WTC11 (cell line): ENCODE measurements at regions not wholly inside any gene's neighbourhood (a gene's known extent, or its start where the extent isn't known, plus 50 kb on each side); places are given as distances from the start of the nearest gene placed in this dataset.

ENCODE experiments used
- ATAC-seq: fragments of 200-7000 bp; cut with Tn5 transposase; 2 replicates; pipeline ENCODE4 v1.10.0; 2021; ENCODE audit warnings: mild to moderate bottlenecking, moderate library complexity
- CTCF ChIA-PET: fragments of 300-600 bp; sonication (Branson Sonifier 250); formaldehyde crosslinking; loops from one replicate; lab custom pipeline; 2021; ENCODE audit warnings: antibody characterized with exemption; lab: Charles Lee
- POLR2A ChIA-PET: fragments of 350-600 bp; sonication (Branson Sonifier 250); formaldehyde crosslinking; loops from one replicate; lab custom pipeline; 2021; ENCODE audit warnings: antibody characterized with exemption; lab: Charles Lee
- DNase-seq: peaks from one replicate; pipeline ENCODE4 v3.0.0; 2021; ENCODE audit warnings: low spot score
- H3K27ac Mint-ChIP-seq: 2 replicates; pipeline ENCODE4 v1.8.0; 2021; ENCODE audit warnings: mixed read lengths
- H3K27me3 Mint-ChIP-seq: 2 replicates; pipeline ENCODE4 v1.8.0; 2021; ENCODE audit warnings: low read depth, mild to moderate bottlenecking, moderate library complexity, mixed read lengths
- H3K36me3 Mint-ChIP-seq: 2 replicates; pipeline ENCODE4 v1.8.0; 2021; ENCODE audit warnings: mixed read lengths
- H3K4me1 Mint-ChIP-seq: 2 replicates; pipeline ENCODE4 v1.8.0; 2022; ENCODE audit warnings: mixed read lengths
- H3K4me3 Mint-ChIP-seq: 2 replicates; pipeline ENCODE4 v1.8.0; 2021; ENCODE audit warnings: mild to moderate bottlenecking, moderate library complexity, mixed read lengths
- H3K9me3 Mint-ChIP-seq: 2 replicates; pipeline ENCODE4 v1.8.0; 2021; ENCODE audit warnings: mixed read lengths
- ATF3 ChIP-seq: sonication (generic); formaldehyde crosslinking; conservative IDR thresholded peaks from 2 replicates; pipeline ENCODE4 v1.8.1; 2022; ENCODE audit warnings: mild to moderate bottlenecking, missing genetic modification reagents
- CREM ChIP-seq: sonication (generic); formaldehyde crosslinking; IDR thresholded peaks from 2 replicates; pipeline ENCODE4 v1.8.1; 2022; ENCODE audit warnings: mild to moderate bottlenecking, missing genetic modification reagents, moderate library complexity
- ELF4 ChIP-seq: sonication (generic); formaldehyde crosslinking; IDR thresholded peaks from 2 replicates; pipeline ENCODE4 v1.8.1; 2022; ENCODE audit warnings: low read depth, mild to moderate bottlenecking, moderate library complexity, missing genetic modification reagents
- ERG ChIP-seq: fragments of 250-450 bp; sonication (Bioruptor Pico); IDR thresholded peaks from 2 replicates; pipeline ENCODE4 v1.8.0; 2021; ENCODE audit warnings: mild to moderate bottlenecking
- FOXJ3 ChIP-seq: sonication (generic); formaldehyde crosslinking; IDR thresholded peaks from 2 replicates; pipeline ENCODE4 v1.9.0; 2021; ENCODE audit warnings: missing genetic modification reagents, mild to moderate bottlenecking, borderline replicate concordance
- FOXP1 ChIP-seq: sonication (generic); formaldehyde crosslinking; IDR thresholded peaks from 2 replicates; pipeline ENCODE4 v1.8.0; 2022; ENCODE audit warnings: missing genetic modification reagents, mild to moderate bottlenecking, moderate library complexity, borderline replicate concordance
- GRHL2 ChIP-seq: fragments of 250-450 bp; sonication (Bioruptor Pico); IDR thresholded peaks from 2 replicates; pipeline ENCODE4 v1.8.0; 2022; ENCODE audit warnings: mild to moderate bottlenecking, moderate library complexity; ENCODE audit not compliant: insufficient replicate concordance, severe bottlenecking
- GTF2I ChIP-seq: fragments of 250-450 bp; sonication (Bioruptor Pico); conservative IDR thresholded peaks from 2 replicates; pipeline ENCODE4 v1.4.0; 2021; ENCODE audit warnings: mild to moderate bottlenecking
- HMGXB4 ChIP-seq: sonication (generic); formaldehyde crosslinking; IDR thresholded peaks from 2 replicates; pipeline ENCODE4 v1.8.1; 2023; ENCODE audit warnings: mild to moderate bottlenecking, moderate library complexity, missing genetic modification reagents
- NR1H2 ChIP-seq: sonication (generic); formaldehyde crosslinking; IDR thresholded peaks from 2 replicates; pipeline ENCODE4 v1.9.0; 2021; ENCODE audit warnings: mild to moderate bottlenecking, moderate library complexity, missing genetic modification reagents
- PRDM15 ChIP-seq: sonication (generic); formaldehyde crosslinking; IDR thresholded peaks from 2 replicates; pipeline ENCODE4 v1.8.0; 2022; ENCODE audit warnings: missing genetic modification reagents
- PREB ChIP-seq: sonication (generic); formaldehyde crosslinking; IDR thresholded peaks from 2 replicates; pipeline ENCODE4 v1.8.1; 2022; ENCODE audit warnings: mild to moderate bottlenecking, missing genetic modification reagents, moderate library complexity, borderline replicate concordance
- PRRX2 ChIP-seq: fragments of 250-450 bp; sonication (Bioruptor Pico); IDR thresholded peaks from 2 replicates; pipeline ENCODE4 v1.8.0; 2021; ENCODE audit warnings: mild to moderate bottlenecking
- SMAD3 ChIP-seq: sonication (generic); formaldehyde crosslinking; IDR thresholded peaks from 2 replicates; pipeline ENCODE4 v1.8.0; 2022; ENCODE audit warnings: missing genetic modification reagents, mild to moderate bottlenecking, borderline replicate concordance
- SMAD4 ChIP-seq: sonication (generic); formaldehyde crosslinking; IDR thresholded peaks from 2 replicates; pipeline ENCODE4 v1.8.0; 2022; ENCODE audit warnings: mild to moderate bottlenecking, missing genetic modification reagents
- SOX15 ChIP-seq: fragments of 250-450 bp; sonication (Bioruptor Pico); IDR thresholded peaks from 2 replicates; pipeline ENCODE4 v1.9.0; 2021; ENCODE audit warnings: mild to moderate bottlenecking
- TP53 ChIP-seq: sonication (generic); formaldehyde crosslinking; IDR thresholded peaks from 2 replicates; pipeline ENCODE4 v1.8.1; 2023; ENCODE audit warnings: mild to moderate bottlenecking, missing genetic modification reagents
- USF1 ChIP-seq: sonication (generic); formaldehyde crosslinking; IDR thresholded peaks from 2 replicates; pipeline ENCODE4 v1.8.0; 2022; ENCODE audit warnings: mild to moderate bottlenecking, missing genetic modification reagents
- ZBTB43 ChIP-seq: sonication (generic); formaldehyde crosslinking; IDR thresholded peaks from 2 replicates; pipeline ENCODE4 v1.8.1; 2023; ENCODE audit warnings: mild to moderate bottlenecking, missing genetic modification reagents
- ZNF121 ChIP-seq: sonication (generic); formaldehyde crosslinking; IDR thresholded peaks from 2 replicates; pipeline ENCODE4 v1.8.0; 2023; ENCODE audit warnings: missing genetic modification reagents
- ZNF232 ChIP-seq: sonication (generic); formaldehyde crosslinking; IDR thresholded peaks from 2 replicates; pipeline ENCODE4 v1.8.0; 2022; ENCODE audit warnings: mild to moderate bottlenecking, missing genetic modification reagents
- ZNF423 ChIP-seq: fragments of 250-450 bp; sonication (Bioruptor Pico); IDR thresholded peaks from 2 replicates; pipeline ENCODE4 v2.1.2; 2022; ENCODE audit warnings: mild to moderate bottlenecking, moderate library complexity
- ZNF671 ChIP-seq: fragments of 250-450 bp; sonication (Bioruptor Pico); IDR thresholded peaks from 2 replicates; pipeline ENCODE4 v1.8.0; 2021; ENCODE audit warnings: mild to moderate bottlenecking

- TF ChIP-seq ZNF121 (CRISPR knock-in tag) = no peak
- TF ChIP-seq FOXP1 = no peak
- TF ChIP-seq ZNF423 (CRISPR knock-in tag) = no peak
- no peak for TF ChIP-seq SMAD3
- TF ChIP-seq PREB (CRISPR knock-in tag) = no peak
- no peak for TF ChIP-seq SOX15
- TF ChIP-seq ZBTB43 (CRISPR knock-in tag) = no peak
- TF ChIP-seq SMAD4 (CRISPR knock-in tag) = no peak
- no peak for TF ChIP-seq GTF2I (CRISPR knock-in tag)
- no peak for TF ChIP-seq NR1H2 (CRISPR knock-in tag)
- TF ChIP-seq TP53 = no peak
- TF ChIP-seq, all 79 proteins: peak for 0
- H3K27me3 Mint-ChIP-seq = no peaks in the 10 kb centered on the region
- DNase-seq (no peak), ATAC-seq (no peak)
- H3K4me3 Mint-ChIP-seq = no peak overlapping the region
- H3K4me1 Mint-ChIP-seq = peaks cover 17% of the 10 kb centered on the region
- CTCF ChIA-PET = no interaction called here
- POLR2A ChIA-PET = no interaction called here
- H3K9me3 Mint-ChIP-seq = peaks cover 41% of the 10 kb centered on the region
- H3K36me3 Mint-ChIP-seq = peaks cover 20% of the 10 kb centered on the region
- H3K27ac Mint-ChIP-seq = no peak overlapping the region
These were observed 97.9 kb upstream of the STT3B start for GRCh38 chr3:31434819-31435218.

- no peak for ATAC-seq
- Mint-ChIP-seq H3K9me3 (peaks cover 33% of the 10 kb centered on the region), H3K36me3 (peaks cover 20% of the 10 kb centered on the region), H3K4me1 (peaks cover 24% of the 10 kb centered on the region), H3K27me3 (no peaks in the 10 kb centered on the region), H3K27ac (no peak overlapping the region), H3K4me3 (no peak overlapping the region)
- ChIA-PET CTCF (no interaction called here), POLR2A (no interaction called here)
- DNase-seq = no peak
- TF ChIP-seq PRRX2 (CRISPR knock-in tag) (no peak), FOXJ3 (CRISPR knock-in tag) (no peak), ELF4 (CRISPR knock-in tag) (no peak), ZNF121 (CRISPR knock-in tag) (no peak), ZNF671 (CRISPR knock-in tag) (no peak), GRHL2 (no peak), ZNF232 (no peak), CREM (CRISPR knock-in tag) (no peak), HMGXB4 (CRISPR knock-in tag) (no peak), PRDM15 (no peak), GTF2I (CRISPR knock-in tag) (no peak), USF1 (CRISPR knock-in tag) (no peak), ATF3 (CRISPR knock-in tag) (no peak), ERG (CRISPR knock-in tag) (no peak)
These were observed 95.9 kb upstream of the STT3B start for GRCh38 chr3:31436830-31437229.
